Astrocyte (in vitro differentiated cells and primary cell): ENCODE measurements at regions not wholly inside any gene's neighbourhood (a gene's known extent, or its start where the extent isn't known, plus 50 kb on each side); places are given as distances from the start of the nearest gene placed in this dataset.

Experiments
- CTCF ChIP-seq: IDR thresholded peaks from 2 replicates; pipeline ENCODE4 v1.5.1; 2011; ENCODE audit warnings: low read depth, mild to moderate bottlenecking, inconsistent platforms, low read length, moderate library complexity; ENCODE audit not compliant: insufficient read depth
- EZH2 ChIP-seq: IDR thresholded peaks from 2 replicates; pipeline ENCODE4 v1.6.1; 2012; ENCODE audit warnings: mild to moderate bottlenecking, low read length, inconsistent platforms; ENCODE audit not compliant: insufficient read depth

GRCh38 chr10:44309361-44309760, 75.5 kb downstream of the CXCL12 start:
- TF ChIP-seq CTCF (no peak), EZH2 (no peak)
